ENCODE measurements at regions not wholly inside any gene's neighbourhood (a gene's known extent, or its start where the extent isn't known, plus 50 kb on each side); places are given as distances from the start of the nearest gene placed in this dataset.
"Not testable (repeated sequence)": the region's sequence is repeated elsewhere in the genome, so short reads cannot be mapped to it uniquely, and the experiment has no call there.

GRCh38 chr1:219716611-219717114 lies 103.8 kb upstream of the ZC3H11B start:
- no peak for DNase-seq

- DNase-seq: no peak
Observed at GRCh38 chr1:219713981-219714381, 101.1 kb upstream of the ZC3H11B start.

GRCh38 chr1:219712506-219712905 lies 99.6 kb upstream of the ZC3H11B start:
- DNase-seq: no peak

GRCh38 chr1:219710529-219711194 lies 97.8 kb upstream of the ZC3H11B start:
- no peak for DNase-seq

GRCh38 chr1:219708919-219709543 lies 96.1 kb upstream of the ZC3H11B start:
- DNase-seq: no peak

GRCh38 chr1:219707885-219708284 lies 95.0 kb upstream of the ZC3H11B start:
- not testable (repeated sequence) for DNase-seq

GRCh38 chr1:219704331-219704730 lies 91.4 kb upstream of the ZC3H11B start:
- not testable (repeated sequence) for DNase-seq

GRCh38 chr1:219703368-219703639 lies 90.4 kb upstream of the ZC3H11B start:
- no peak for DNase-seq

GRCh38 chr1:219701476-219701875 lies 88.6 kb upstream of the ZC3H11B start:
- no peak for DNase-seq

- DNase-seq: no peak
Observed at GRCh38 chr1:219699870-219700269, 87.0 kb upstream of the ZC3H11B start.

- DNase-seq: no peak
Observed at GRCh38 chr1:219697682-219698081, 84.8 kb upstream of the ZC3H11B start.

- DNase-seq: no peak
Observed at GRCh38 chr1:219692981-219693380, 80.1 kb upstream of the ZC3H11B start.

- DNase-seq: no peak
Observed at GRCh38 chr1:219689774-219690173, 76.9 kb upstream of the ZC3H11B start.

- no peak for DNase-seq
Observed at GRCh38 chr1:219687779-219688178, 74.9 kb upstream of the ZC3H11B start.

- no peak for DNase-seq
Observed at GRCh38 chr1:219686171-219686570, 73.3 kb upstream of the ZC3H11B start.

- no peak for DNase-seq
Observed at GRCh38 chr1:219682788-219683187, 69.9 kb upstream of the ZC3H11B start.

- DNase-seq: no peak
Observed at GRCh38 chr1:219681876-219682275, 69.0 kb upstream of the ZC3H11B start.

- no peak for DNase-seq
Observed at GRCh38 chr1:219676012-219676765, 63.3 kb upstream of the ZC3H11B start.

- DNase-seq: no peak
Observed at GRCh38 chr1:219670426-219671149, 57.7 kb upstream of the ZC3H11B start.

- no peak for DNase-seq
Observed at GRCh38 chr1:219669556-219669955, 56.7 kb upstream of the ZC3H11B start.

GRCh38 chr1:219669042-219669441 lies 56.1 kb upstream of the ZC3H11B start:
- no peak for DNase-seq

GRCh38 chr1:219668446-219668845 lies 55.5 kb upstream of the ZC3H11B start:
- DNase-seq: no peak

GRCh38 chr1:219666242-219666641 lies 53.3 kb upstream of the ZC3H11B start:
- DNase-seq: no peak
